ENCODE measurements at regions not wholly inside any gene's neighbourhood (a gene's known extent, or its start where the extent isn't known, plus 50 kb on each side); places are given as distances from the start of the nearest gene placed in this dataset.
"Not testable (repeated sequence)": the region's sequence is repeated elsewhere in the genome, so short reads cannot be mapped to it uniquely, and the experiment has no call there.

- H3K36me3 ChIP-seq = no peaks in the 10 kb centered on the region
- intact Hi-C loops (cut with DNase I; ENCODE audit: low total_unique reads) = no loop called here
- H3K27me3 ChIP-seq = no peaks in the 10 kb centered on the region
- no peaks in the 10 kb centered on the region for H3K9me3 ChIP-seq
- no peak for DNase-seq
- H3K4me3 ChIP-seq = no peak overlapping the region
- no peak overlapping the region for H3K27ac ChIP-seq
- TF ChIP-seq CTCF (IDR thresholded peaks at IDR 0.05) = no peak
- TF ChIP-seq POLR2A (IDR thresholded peaks at IDR 0.05) = no peak
- no peaks in the 10 kb centered on the region for H3K4me1 ChIP-seq
Observed at GRCh38 chr6:134619077-134619476, 301.2 kb upstream of the SGK1 start.

- no peak overlapping the region for H3K4me3 ChIP-seq
- no peaks in the 10 kb centered on the region for H3K27me3 ChIP-seq
- TF ChIP-seq CTCF (IDR thresholded peaks at IDR 0.05) = no peak
- TF ChIP-seq POLR2A (IDR thresholded peaks at IDR 0.05) = no peak
- no peak for DNase-seq
- H3K36me3 ChIP-seq = no peaks in the 10 kb centered on the region
- H3K4me1 ChIP-seq = no peaks in the 10 kb centered on the region
- H3K27ac ChIP-seq = no peak overlapping the region
- H3K9me3 ChIP-seq = no peaks in the 10 kb centered on the region
- intact Hi-C loops (cut with DNase I; ENCODE audit: low total_unique reads) = no loop called here
Observed at GRCh38 chr6:134614606-134615485, 296.9 kb upstream of the SGK1 start.

GRCh38 chr6:134612128-134612527, 294.2 kb upstream of the SGK1 start:
- H3K4me3 ChIP-seq; H3K27me3 ChIP-seq; DNase-seq; H3K27ac ChIP-seq; intact Hi-C loops (cut with DNase I; ENCODE audit: low total_unique reads); H3K36me3 ChIP-seq; H3K9me3 ChIP-seq; H3K4me1 ChIP-seq: not testable (repeated sequence)

GRCh38 chr6:134610411-134610810, 292.5 kb upstream of the SGK1 start:
- no peak overlapping the region for H3K27ac ChIP-seq
- H3K36me3 ChIP-seq = no peaks in the 10 kb centered on the region
- no peak for TF ChIP-seq CTCF (IDR thresholded peaks at IDR 0.05)
- TF ChIP-seq POLR2A (IDR thresholded peaks at IDR 0.05) = no peak
- H3K9me3 ChIP-seq = no peaks in the 10 kb centered on the region
- H3K4me3 ChIP-seq = no peak overlapping the region
- intact Hi-C loops (cut with DNase I; ENCODE audit: low total_unique reads) = no loop called here
- no peak for DNase-seq
- no peaks in the 10 kb centered on the region for H3K27me3 ChIP-seq
- no peaks in the 10 kb centered on the region for H3K4me1 ChIP-seq

- Histone ChIP-seq H3K27ac (no peak overlapping the region), H3K27me3 (no peaks in the 10 kb centered on the region), H3K36me3 (no peaks in the 10 kb centered on the region), H3K4me3 (no peak overlapping the region), H3K4me1 (no peaks in the 10 kb centered on the region), H3K9me3 (no peaks in the 10 kb centered on the region)
- DNase-seq = no peak
- TF ChIP-seq CTCF (IDR thresholded peaks at IDR 0.05) = no peak
- TF ChIP-seq POLR2A (IDR thresholded peaks at IDR 0.05) = no peak
- intact Hi-C loops (cut with DNase I; ENCODE audit: low total_unique reads) = no loop called here
Observed at GRCh38 chr6:134609716-134610261, 291.9 kb upstream of the SGK1 start.

All from uterus (tissue), 3 donors.